ENCODE measurements at regions not wholly inside any gene's neighbourhood (a gene's known extent, or its start where the extent isn't known, plus 50 kb on each side); places are given as distances from the start of the nearest gene placed in this dataset.

- no peak for TF ChIP-seq CTCF (conservative IDR thresholded peaks at IDR 0.05)
- TF ChIP-seq ZFX (IDR thresholded peaks at IDR 0.05), result no peak
- no peak overlapping the region for H3K27ac ChIP-seq
These were observed 229.1 kb upstream of the ZFHX3 start for GRCh38 chr16:73277071-73277470.

- TF ChIP-seq CTCF (conservative IDR thresholded peaks at IDR 0.05) (no peak), ZFX (IDR thresholded peaks at IDR 0.05) (no peak)
- H3K27ac ChIP-seq, result no peak overlapping the region
These were observed 227.5 kb upstream of the ZFHX3 start for GRCh38 chr16:73275448-73275847.

GRCh38 chr16:73275024-73275423 lies 227.1 kb upstream of the ZFHX3 start:
- TF ChIP-seq CTCF (conservative IDR thresholded peaks at IDR 0.05) (no peak), ZFX (IDR thresholded peaks at IDR 0.05) (no peak)
- no peak overlapping the region for H3K27ac ChIP-seq

- TF ChIP-seq CTCF (conservative IDR thresholded peaks at IDR 0.05) (no peak), ZFX (IDR thresholded peaks at IDR 0.05) (no peak)
These were observed 226.2 kb upstream of the ZFHX3 start for GRCh38 chr16:73274140-73274539.

GRCh38 chr16:73268366-73268993 lies 220.6 kb upstream of the ZFHX3 start:
- TF ChIP-seq CTCF (conservative IDR thresholded peaks at IDR 0.05) (peak; percentile 15), ZFX (IDR thresholded peaks at IDR 0.05) (no peak)
- H3K27ac ChIP-seq, result no peak overlapping the region

More at GRCh38 chr16:73274140-73274539, 226.2 kb upstream of the ZFHX3 start:
- H3K27ac ChIP-seq, result no peak overlapping the region

GRCh38 chr16:73265935-73266334 lies 218.0 kb upstream of the ZFHX3 start:
- TF ChIP-seq CTCF (conservative IDR thresholded peaks at IDR 0.05) (no peak), ZFX (IDR thresholded peaks at IDR 0.05) (no peak)
- H3K27ac ChIP-seq, result no peak overlapping the region

- no peak overlapping the region for H3K27ac ChIP-seq
- TF ChIP-seq CTCF (conservative IDR thresholded peaks at IDR 0.05) (no peak), ZFX (IDR thresholded peaks at IDR 0.05) (no peak)
These were observed 217.4 kb upstream of the ZFHX3 start for GRCh38 chr16:73265124-73265837.

Measured in C4-2B (cell line).